ENCODE measurements at regions not wholly inside any gene's neighbourhood (a gene's known extent, or its start where the extent isn't known, plus 50 kb on each side); places are given as distances from the start of the nearest gene placed in this dataset.
A peak's percentile ranks its signal among the peaks of the same experiment; 100 is the strongest.

GRCh38 chr7:70846208-70846607 lies 285.7 kb upstream of the GALNT17 start:
- H2AFZ ChIP-seq, result no peak overlapping the region
- no peaks in the 10 kb centered on the region for H3K36me3 ChIP-seq (ENCODE audit: low read depth)
- no peak for TF ChIP-seq EZH2phosphoT487 (IDR thresholded peaks at IDR 0.05; ENCODE audit: insufficient read depth, low read depth)
- no peak for TF ChIP-seq EZH2 (IDR thresholded peaks at IDR 0.05; ENCODE audit: insufficient read depth, poor library complexity, severe bottlenecking)
- H3K27ac ChIP-seq, result no peak overlapping the region
- in situ Hi-C loops (cut with MboI), result no loop called here
- no peaks in the 10 kb centered on the region for H3K4me1 ChIP-seq (ENCODE audit: insufficient read depth)
- H3K9ac ChIP-seq, result no peak overlapping the region
- no peaks in the 10 kb centered on the region for H3F3A ChIP-seq (ENCODE audit: insufficient read depth)
- H3K9me2 ChIP-seq (ENCODE audit: insufficient read depth), result no peaks in the 10 kb centered on the region
- H3K27me3 ChIP-seq (replicated peaks; ENCODE audit: insufficient read depth), result no peaks in the 10 kb centered on the region
- H3K79me2 ChIP-seq (ENCODE audit: insufficient read depth), result no peaks in the 10 kb centered on the region
- WGBS, 2 experiments (ENCODE audit: low coverage in 1 of 2, low lambda C conversion rate in 2 of 2, missing lambda C conversion rate in 2 of 2), result 70 to 71% methylated on average over 16 of the region's 16 CpGs
- no peak for DNase-seq
- no peak overlapping the region for H3K4me3 ChIP-seq
- no peaks in the 10 kb centered on the region for H3K9me3 ChIP-seq (ENCODE audit: low read depth)
- H3K4me2 ChIP-seq (ENCODE audit: unreplicated experiment), result no peak overlapping the region
- H4K20me1 ChIP-seq (ENCODE audit: insufficient read depth), result no peaks in the 10 kb centered on the region

GRCh38 chr7:70849580-70850235 lies 282.2 kb upstream of the GALNT17 start:
- H3K27me3 ChIP-seq (replicated peaks; ENCODE audit: insufficient read depth), result no peaks in the 10 kb centered on the region
- H3K9me2 ChIP-seq (ENCODE audit: insufficient read depth), result no peaks in the 10 kb centered on the region
- no peak overlapping the region for H3K27ac ChIP-seq
- DNase-seq, result no peak
- no peak for TF ChIP-seq EZH2phosphoT487 (IDR thresholded peaks at IDR 0.05; ENCODE audit: insufficient read depth, low read depth)
- TF ChIP-seq EZH2 (IDR thresholded peaks at IDR 0.05; ENCODE audit: insufficient read depth, poor library complexity, severe bottlenecking), result no peak
- in situ Hi-C loops (cut with MboI), result no loop called here
- H3K9me3 ChIP-seq (ENCODE audit: low read depth), result no peaks in the 10 kb centered on the region
- no peak overlapping the region for H3K9ac ChIP-seq
- H3K79me2 ChIP-seq (ENCODE audit: insufficient read depth), result no peaks in the 10 kb centered on the region
- no peaks in the 10 kb centered on the region for H3F3A ChIP-seq (ENCODE audit: insufficient read depth)
- 34 to 39% methylated on average over 3 of the region's 3 CpGs for WGBS, 2 experiments (ENCODE audit: low coverage in 1 of 2, low lambda C conversion rate in 2 of 2, missing lambda C conversion rate in 2 of 2)
- no peak overlapping the region for H3K4me3 ChIP-seq
- H3K36me3 ChIP-seq (ENCODE audit: low read depth), result no peaks in the 10 kb centered on the region
- no peak overlapping the region for H3K4me2 ChIP-seq (ENCODE audit: unreplicated experiment)
- no peak overlapping the region for H2AFZ ChIP-seq
- H3K4me1 ChIP-seq (ENCODE audit: insufficient read depth), result no peaks in the 10 kb centered on the region
- no peaks in the 10 kb centered on the region for H4K20me1 ChIP-seq (ENCODE audit: insufficient read depth)

- H3K4me1 ChIP-seq (ENCODE audit: insufficient read depth), result no peaks in the 10 kb centered on the region
- no peaks in the 10 kb centered on the region for H3K27me3 ChIP-seq (replicated peaks; ENCODE audit: insufficient read depth)
- no peak overlapping the region for H3K27ac ChIP-seq
- H3K79me2 ChIP-seq (ENCODE audit: insufficient read depth), result no peaks in the 10 kb centered on the region
- H2AFZ ChIP-seq, result no peak overlapping the region
- no peaks in the 10 kb centered on the region for H3F3A ChIP-seq (ENCODE audit: insufficient read depth)
- no peak overlapping the region for H3K4me2 ChIP-seq (ENCODE audit: unreplicated experiment)
- H3K9ac ChIP-seq, result no peak overlapping the region
- no peak overlapping the region for H3K4me3 ChIP-seq
- H3K9me3 ChIP-seq (ENCODE audit: low read depth), result no peaks in the 10 kb centered on the region
- DNase-seq, result no peak
- H4K20me1 ChIP-seq (ENCODE audit: insufficient read depth), result no peaks in the 10 kb centered on the region
- in situ Hi-C loops (cut with MboI), result loop anchor here (5.0 kb wide), 1 partner anchor 882 kb away; no protein-coding TSS in a partner anchor
- WGBS, 2 experiments (ENCODE audit: low coverage in 1 of 2, low lambda C conversion rate in 2 of 2, missing lambda C conversion rate in 2 of 2), result 41 to 60% methylated on average over 1 of the region's 1 CpG
- H3K36me3 ChIP-seq (ENCODE audit: low read depth), result no peaks in the 10 kb centered on the region
- TF ChIP-seq EZH2 (IDR thresholded peaks at IDR 0.05; ENCODE audit: insufficient read depth, poor library complexity, severe bottlenecking) (no peak), EZH2phosphoT487 (IDR thresholded peaks at IDR 0.05; ENCODE audit: insufficient read depth, low read depth) (no peak)
- no peaks in the 10 kb centered on the region for H3K9me2 ChIP-seq (ENCODE audit: insufficient read depth)
Measured at GRCh38 chr7:70855373-70855772, 276.6 kb upstream of the GALNT17 start.

- Histone ChIP-seq H3K9me3 (ENCODE audit: low read depth) (no peaks in the 10 kb centered on the region), H3K4me2 (ENCODE audit: unreplicated experiment) (no peak overlapping the region), H3K9me2 (ENCODE audit: insufficient read depth) (no peaks in the 10 kb centered on the region), H3K27ac (no peak overlapping the region), H3F3A (ENCODE audit: insufficient read depth) (no peaks in the 10 kb centered on the region), H4K20me1 (ENCODE audit: insufficient read depth) (no peaks in the 10 kb centered on the region), H3K79me2 (ENCODE audit: insufficient read depth) (no peaks in the 10 kb centered on the region), H3K4me3 (no peak overlapping the region), H3K9ac (no peak overlapping the region), H2AFZ (no peak overlapping the region), H3K36me3 (ENCODE audit: low read depth) (no peaks in the 10 kb centered on the region), H3K27me3 (replicated peaks; ENCODE audit: insufficient read depth) (no peaks in the 10 kb centered on the region), H3K4me1 (ENCODE audit: insufficient read depth) (no peaks in the 10 kb centered on the region)
- TF ChIP-seq EZH2phosphoT487 (IDR thresholded peaks at IDR 0.05; ENCODE audit: insufficient read depth, low read depth) (no peak), EZH2 (IDR thresholded peaks at IDR 0.05; ENCODE audit: insufficient read depth, poor library complexity, severe bottlenecking) (no peak)
- in situ Hi-C loops (cut with MboI), result loop anchor here (5.0 kb wide), 1 partner anchor 880 kb away; no protein-coding TSS in a partner anchor
- WGBS, 2 experiments (ENCODE audit: low coverage in 1 of 2, low lambda C conversion rate in 2 of 2, missing lambda C conversion rate in 2 of 2), result 0 to 1% methylated on average over 4 of the region's 4 CpGs
- DNase-seq, result peak; percentile 56
Measured at GRCh38 chr7:70856901-70857630, 274.9 kb upstream of the GALNT17 start.

All from GM23248 (cell line).